ENCODE measurements at regions not wholly inside any gene's neighbourhood (a gene's known extent, or its start where the extent isn't known, plus 50 kb on each side); places are given as distances from the start of the nearest gene placed in this dataset.

DNA sequence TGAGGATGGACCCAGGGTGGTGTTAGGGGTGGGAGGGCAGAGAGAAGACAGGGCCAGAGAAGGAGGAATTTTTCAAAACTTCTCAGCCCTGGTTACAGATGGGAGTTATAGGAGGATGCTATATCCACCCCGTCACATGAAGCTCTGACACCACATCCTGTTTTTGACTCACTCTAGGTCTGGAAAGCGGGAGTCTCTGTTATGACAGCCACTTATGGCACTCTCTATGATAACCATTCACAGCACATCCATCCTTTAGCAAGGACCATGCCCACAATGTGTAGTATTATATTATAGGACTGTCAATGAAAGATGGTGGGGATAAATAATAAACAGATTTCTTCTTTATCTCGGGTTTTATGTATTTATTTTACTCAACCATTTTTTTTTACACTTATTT lies 461.2 kb downstream of the CDH2 start:
- no peak for TF ChIP-seq POLR2A (IDR thresholded peaks at IDR 0.05; ENCODE audit: low read depth, low read length)
- TF ChIP-seq, protein P1, sequence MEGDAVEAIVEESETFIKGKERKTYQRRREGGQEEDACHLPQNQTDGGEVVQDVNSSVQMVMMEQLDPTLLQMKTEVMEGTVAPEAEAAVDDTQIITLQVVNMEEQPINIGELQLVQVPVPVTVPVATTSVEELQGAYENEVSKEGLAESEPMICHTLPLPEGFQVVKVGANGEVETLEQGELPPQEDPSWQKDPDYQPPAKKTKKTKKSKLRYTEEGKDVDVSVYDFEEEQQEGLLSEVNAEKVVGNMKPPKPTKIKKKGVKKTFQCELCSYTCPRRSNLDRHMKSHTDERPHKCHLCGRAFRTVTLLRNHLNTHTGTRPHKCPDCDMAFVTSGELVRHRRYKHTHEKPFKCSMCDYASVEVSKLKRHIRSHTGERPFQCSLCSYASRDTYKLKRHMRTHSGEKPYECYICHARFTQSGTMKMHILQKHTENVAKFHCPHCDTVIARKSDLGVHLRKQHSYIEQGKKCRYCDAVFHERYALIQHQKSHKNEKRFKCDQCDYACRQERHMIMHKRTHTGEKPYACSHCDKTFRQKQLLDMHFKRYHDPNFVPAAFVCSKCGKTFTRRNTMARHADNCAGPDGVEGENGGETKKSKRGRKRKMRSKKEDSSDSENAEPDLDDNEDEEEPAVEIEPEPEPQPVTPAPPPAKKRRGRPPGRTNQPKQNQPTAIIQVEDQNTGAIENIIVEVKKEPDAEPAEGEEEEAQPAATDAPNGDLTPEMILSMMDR (conservative IDR thresholded peaks at IDR 0.05; ENCODE audit: low read depth, low read length) = no peak
- TF ChIP-seq SMC3 (IDR thresholded peaks at IDR 0.05; ENCODE audit: low read depth, low read length) = no peak
- no peak for TF ChIP-seq MAFK (IDR thresholded peaks at IDR 0.05; ENCODE audit: low read depth, low read length)
- TF ChIP-seq RFX5 (IDR thresholded peaks at IDR 0.05; ENCODE audit: low read depth, low read length) = no peak
- TF ChIP-seq MAZ (IDR thresholded peaks at IDR 0.05; ENCODE audit: borderline replicate concordance, low read depth, low read length) = no peak
- no peak for TF ChIP-seq RAD21 (IDR thresholded peaks at IDR 0.05; ENCODE audit: low read length)
- TF ChIP-seq CHD1 (IDR thresholded peaks at IDR 0.05; ENCODE audit: low read depth, low read length) = no peak
- no peak for TF ChIP-seq RCOR1 (IDR thresholded peaks at IDR 0.05; ENCODE audit: insufficient replicate concordance, low read length)
